ENCODE measurements at regions not wholly inside any gene's neighbourhood (a gene's known extent, or its start where the extent isn't known, plus 50 kb on each side); places are given as distances from the start of the nearest gene placed in this dataset.

GRCh38 chr20:50323777-50324775 is 133.4 kb downstream of the CEBPB start:
- Histone ChIP-seq H3K9me3 (ENCODE audit: control insufficient read depth, low read length) (peaks cover 8% of the 10 kb centered on the region), H3K4me1 (ENCODE audit: control insufficient read depth, insufficient read depth, low read length) (peaks cover 24% of the 10 kb centered on the region), H3K27me3 (replicated peaks; ENCODE audit: control insufficient read depth, insufficient read depth, low read length) (no peaks in the 10 kb centered on the region), H3K4me3 (ENCODE audit: low read length) (no peak overlapping the region), H3K36me3 (ENCODE audit: control insufficient read depth, insufficient read depth, low read length, severe bottlenecking) (no peaks in the 10 kb centered on the region), H3K9ac (ENCODE audit: low read length) (no peak overlapping the region)
- no peak for DNase-seq (ENCODE audit: low read depth)

GRCh38 chr20:50325215-50325614 is 134.6 kb downstream of the CEBPB start:
- H3K27me3 ChIP-seq (replicated peaks; ENCODE audit: control insufficient read depth, insufficient read depth, low read length) = no peaks in the 10 kb centered on the region
- no peak overlapping the region for H3K9ac ChIP-seq (ENCODE audit: low read length)
- no peaks in the 10 kb centered on the region for H3K36me3 ChIP-seq (ENCODE audit: control insufficient read depth, insufficient read depth, low read length, severe bottlenecking)
- peaks cover 8% of the 10 kb centered on the region for H3K9me3 ChIP-seq (ENCODE audit: control insufficient read depth, low read length)
- H3K4me1 ChIP-seq (ENCODE audit: control insufficient read depth, insufficient read depth, low read length) = peaks cover 23% of the 10 kb centered on the region
- no peak overlapping the region for H3K4me3 ChIP-seq (ENCODE audit: low read length)
- no peak for DNase-seq (ENCODE audit: low read depth)

- H3K9me3 ChIP-seq (ENCODE audit: control insufficient read depth, low read length) = peaks cover 8% of the 10 kb centered on the region
- H3K9ac ChIP-seq (ENCODE audit: low read length) = no peak overlapping the region
- no peaks in the 10 kb centered on the region for H3K27me3 ChIP-seq (replicated peaks; ENCODE audit: control insufficient read depth, insufficient read depth, low read length)
- DNase-seq (ENCODE audit: low read depth) = no peak
- H3K4me3 ChIP-seq (ENCODE audit: low read length) = no peak overlapping the region
- peaks cover 19% of the 10 kb centered on the region for H3K4me1 ChIP-seq (ENCODE audit: control insufficient read depth, insufficient read depth, low read length)
- no peaks in the 10 kb centered on the region for H3K36me3 ChIP-seq (ENCODE audit: control insufficient read depth, insufficient read depth, low read length, severe bottlenecking)
These were observed 135.0 kb downstream of the CEBPB start for GRCh38 chr20:50325651-50326050.

- no peak overlapping the region for H3K4me3 ChIP-seq (ENCODE audit: low read length)
- no peaks in the 10 kb centered on the region for H3K27me3 ChIP-seq (replicated peaks; ENCODE audit: control insufficient read depth, insufficient read depth, low read length)
- peaks cover 8% of the 10 kb centered on the region for H3K9me3 ChIP-seq (ENCODE audit: control insufficient read depth, low read length)
- H3K4me1 ChIP-seq (ENCODE audit: control insufficient read depth, insufficient read depth, low read length) = peaks cover 14% of the 10 kb centered on the region
- H3K9ac ChIP-seq (ENCODE audit: low read length) = no peak overlapping the region
- DNase-seq (ENCODE audit: low read depth) = no peak
- H3K36me3 ChIP-seq (ENCODE audit: control insufficient read depth, insufficient read depth, low read length, severe bottlenecking) = no peaks in the 10 kb centered on the region
These were observed 137.0 kb downstream of the CEBPB start for GRCh38 chr20:50327666-50328065.

GRCh38 chr20:50328222-50328979 is 137.8 kb downstream of the CEBPB start:
- Histone ChIP-seq H3K4me1 (ENCODE audit: control insufficient read depth, insufficient read depth, low read length) (peaks cover 21% of the 10 kb centered on the region), H3K27me3 (replicated peaks; ENCODE audit: control insufficient read depth, insufficient read depth, low read length) (no peaks in the 10 kb centered on the region), H3K4me3 (ENCODE audit: low read length) (no peak overlapping the region), H3K9ac (ENCODE audit: low read length) (no peak overlapping the region), H3K9me3 (ENCODE audit: control insufficient read depth, low read length) (peaks cover 8% of the 10 kb centered on the region), H3K36me3 (ENCODE audit: control insufficient read depth, insufficient read depth, low read length, severe bottlenecking) (no peaks in the 10 kb centered on the region)
- no peak for DNase-seq (ENCODE audit: low read depth)

GRCh38 chr20:50328996-50329898 is 138.6 kb downstream of the CEBPB start:
- H3K9ac ChIP-seq (ENCODE audit: low read length) = no peak overlapping the region
- no peak for DNase-seq (ENCODE audit: low read depth)
- H3K27me3 ChIP-seq (replicated peaks; ENCODE audit: control insufficient read depth, insufficient read depth, low read length) = no peaks in the 10 kb centered on the region
- no peak overlapping the region for H3K4me3 ChIP-seq (ENCODE audit: low read length)
- H3K36me3 ChIP-seq (ENCODE audit: control insufficient read depth, insufficient read depth, low read length, severe bottlenecking) = no peaks in the 10 kb centered on the region
- peaks cover 8% of the 10 kb centered on the region for H3K9me3 ChIP-seq (ENCODE audit: control insufficient read depth, low read length)
- H3K4me1 ChIP-seq (ENCODE audit: control insufficient read depth, insufficient read depth, low read length) = peaks cover 29% of the 10 kb centered on the region

- no peak for DNase-seq (ENCODE audit: low read depth)
- Histone ChIP-seq H3K27me3 (replicated peaks; ENCODE audit: control insufficient read depth, insufficient read depth, low read length) (no peaks in the 10 kb centered on the region), H3K4me1 (ENCODE audit: control insufficient read depth, insufficient read depth, low read length) (peaks cover 36% of the 10 kb centered on the region), H3K9me3 (ENCODE audit: control insufficient read depth, low read length) (peaks cover 8% of the 10 kb centered on the region), H3K4me3 (ENCODE audit: low read length) (no peak overlapping the region), H3K9ac (ENCODE audit: low read length) (no peak overlapping the region), H3K36me3 (ENCODE audit: control insufficient read depth, insufficient read depth, low read length, severe bottlenecking) (no peaks in the 10 kb centered on the region)
These were observed 139.4 kb downstream of the CEBPB start for GRCh38 chr20:50329981-50330503.

GRCh38 chr20:50330504-50331313 is 140.1 kb downstream of the CEBPB start:
- Histone ChIP-seq H3K36me3 (ENCODE audit: control insufficient read depth, insufficient read depth, low read length, severe bottlenecking) (no peaks in the 10 kb centered on the region), H3K9me3 (ENCODE audit: control insufficient read depth, low read length) (peaks cover 8% of the 10 kb centered on the region), H3K27me3 (replicated peaks; ENCODE audit: control insufficient read depth, insufficient read depth, low read length) (no peaks in the 10 kb centered on the region), H3K4me3 (ENCODE audit: low read length) (no peak overlapping the region), H3K4me1 (ENCODE audit: control insufficient read depth, insufficient read depth, low read length) (peaks cover 43% of the 10 kb centered on the region), H3K9ac (ENCODE audit: low read length) (no peak overlapping the region)
- no peak for DNase-seq (ENCODE audit: low read depth)

GRCh38 chr20:50331469-50332363 is 141.1 kb downstream of the CEBPB start:
- Histone ChIP-seq H3K36me3 (ENCODE audit: control insufficient read depth, insufficient read depth, low read length, severe bottlenecking) (no peaks in the 10 kb centered on the region), H3K27me3 (replicated peaks; ENCODE audit: control insufficient read depth, insufficient read depth, low read length) (no peaks in the 10 kb centered on the region), H3K9me3 (ENCODE audit: control insufficient read depth, low read length) (peaks cover 8% of the 10 kb centered on the region), H3K4me3 (ENCODE audit: low read length) (no peak overlapping the region), H3K4me1 (ENCODE audit: control insufficient read depth, insufficient read depth, low read length) (peaks cover 53% of the 10 kb centered on the region), H3K9ac (ENCODE audit: low read length) (no peak overlapping the region)
- DNase-seq (ENCODE audit: low read depth) = no peak

Data from adipocyte (in vitro differentiated cells).